ENCODE measurements at regions not wholly inside any gene's neighbourhood (a gene's known extent, or its start where the extent isn't known, plus 50 kb on each side); places are given as distances from the start of the nearest gene placed in this dataset.
A peak's percentile ranks its signal among the peaks of the same experiment; 100 is the strongest.

DNA sequence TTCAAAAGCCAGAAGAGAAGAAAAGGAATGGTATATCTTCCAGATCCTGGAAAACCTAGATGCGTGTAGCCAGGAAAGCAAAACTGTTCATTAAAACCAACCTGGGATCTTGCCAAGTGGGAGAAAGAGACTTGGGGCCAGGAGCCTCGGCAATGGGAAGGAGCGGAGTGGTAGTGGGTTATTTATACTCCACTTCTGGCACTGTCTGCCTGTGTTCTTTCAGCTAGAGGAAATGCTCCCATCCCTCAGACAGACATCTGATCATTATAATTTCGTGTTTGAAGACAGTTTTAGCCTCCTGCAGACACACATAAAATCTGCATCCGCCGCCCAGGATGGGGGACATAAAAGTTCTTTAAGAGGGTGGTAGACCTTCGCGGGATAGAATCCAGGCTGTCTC, 421.6 kb downstream of the RPS24 start:
- TF ChIP-seq POLR2AphosphoS5 (IDR thresholded peaks at IDR 0.05), result no peak
- TF ChIP-seq POLR2A (IDR thresholded peaks at IDR 0.05), result no peak
- TF ChIP-seq EP300 (IDR thresholded peaks at IDR 0.05), result no peak
- TF ChIP-seq, protein P1, sequence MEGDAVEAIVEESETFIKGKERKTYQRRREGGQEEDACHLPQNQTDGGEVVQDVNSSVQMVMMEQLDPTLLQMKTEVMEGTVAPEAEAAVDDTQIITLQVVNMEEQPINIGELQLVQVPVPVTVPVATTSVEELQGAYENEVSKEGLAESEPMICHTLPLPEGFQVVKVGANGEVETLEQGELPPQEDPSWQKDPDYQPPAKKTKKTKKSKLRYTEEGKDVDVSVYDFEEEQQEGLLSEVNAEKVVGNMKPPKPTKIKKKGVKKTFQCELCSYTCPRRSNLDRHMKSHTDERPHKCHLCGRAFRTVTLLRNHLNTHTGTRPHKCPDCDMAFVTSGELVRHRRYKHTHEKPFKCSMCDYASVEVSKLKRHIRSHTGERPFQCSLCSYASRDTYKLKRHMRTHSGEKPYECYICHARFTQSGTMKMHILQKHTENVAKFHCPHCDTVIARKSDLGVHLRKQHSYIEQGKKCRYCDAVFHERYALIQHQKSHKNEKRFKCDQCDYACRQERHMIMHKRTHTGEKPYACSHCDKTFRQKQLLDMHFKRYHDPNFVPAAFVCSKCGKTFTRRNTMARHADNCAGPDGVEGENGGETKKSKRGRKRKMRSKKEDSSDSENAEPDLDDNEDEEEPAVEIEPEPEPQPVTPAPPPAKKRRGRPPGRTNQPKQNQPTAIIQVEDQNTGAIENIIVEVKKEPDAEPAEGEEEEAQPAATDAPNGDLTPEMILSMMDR (IDR thresholded peaks at IDR 0.05), result no peak
- no peaks in the 10 kb centered on the region for H3K9me3 ChIP-seq
- WGBS, 2 donors, result 87 to 88% methylated on average over 8 of the region's 8 CpGs
- H3K27me3 ChIP-seq, result no peaks in the 10 kb centered on the region
- H3K4me3 ChIP-seq, result no peak overlapping the region
- DNase-seq, result no peak
- no peak for ATAC-seq (ENCODE audit: low FRiP score in 2 of 2)
- no peaks in the 10 kb centered on the region for H3K36me3 ChIP-seq
- peaks cover 0 to 13% (median 0%) of the 10 kb centered on the region in 4 donors for H3K4me1 ChIP-seq
- no peak overlapping the region for H3K27ac ChIP-seq

GRCh38 chr10:78455811-78456210, 422.1 kb downstream of the RPS24 start:
- no peaks in the 10 kb centered on the region for H3K36me3 ChIP-seq
- H3K27me3 ChIP-seq, result no peaks in the 10 kb centered on the region
- H3K4me1 ChIP-seq, result peaks cover 0 to 13% (median 0%) of the 10 kb centered on the region in 4 donors
- H3K27ac ChIP-seq, result no peak overlapping the region
- DNase-seq (no peak), ATAC-seq (ENCODE audit: low FRiP score in 2 of 2) (no peak)
- TF ChIP-seq POLR2AphosphoS5 (IDR thresholded peaks at IDR 0.05) (no peak), POLR2A (IDR thresholded peaks at IDR 0.05) (no peak), EP300 (IDR thresholded peaks at IDR 0.05) (no peak)
- TF ChIP-seq, protein P1 (IDR thresholded peaks at IDR 0.05), result no peak
- no peaks in the 10 kb centered on the region for H3K9me3 ChIP-seq
- WGBS, 2 donors, result 88 to 92% methylated on average over 9 of the region's 9 CpGs
- H3K4me3 ChIP-seq, result no peak overlapping the region

DNA sequence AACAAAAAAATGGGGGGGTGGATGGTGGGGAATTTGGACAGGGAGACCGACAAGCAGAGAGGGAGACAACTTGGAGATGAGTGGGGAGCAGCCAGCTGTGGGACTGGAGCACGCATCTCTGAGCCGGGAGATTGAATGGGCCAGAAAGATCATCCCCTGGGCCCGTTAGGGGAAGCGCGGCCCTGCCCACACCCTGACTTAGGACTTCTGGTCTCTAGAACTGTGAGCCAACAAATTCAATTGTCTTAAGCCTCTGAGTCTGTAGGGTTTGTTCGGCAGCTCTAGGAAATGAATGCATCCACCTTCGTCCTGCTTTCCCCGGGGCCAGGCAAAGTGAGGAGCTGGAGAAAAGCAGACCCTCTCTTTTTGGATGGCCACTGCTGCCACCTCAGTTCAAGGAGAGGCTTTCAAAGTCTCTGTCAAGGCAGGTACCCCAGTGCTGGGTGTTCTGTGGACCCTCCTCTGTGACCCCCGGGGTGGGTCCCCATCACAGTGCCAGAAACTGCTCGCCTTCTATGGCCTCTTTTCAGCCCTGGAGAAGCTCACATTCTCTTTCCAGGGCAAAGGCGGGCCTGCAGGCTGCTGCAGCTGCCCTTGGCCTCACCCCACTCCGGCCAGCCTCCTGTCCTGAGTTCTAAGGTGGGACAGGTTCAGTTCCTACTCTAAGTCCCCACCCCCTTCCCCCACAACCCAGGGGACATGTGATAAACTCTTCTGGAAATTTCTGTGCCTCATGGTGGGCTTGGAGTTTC, 423.2 kb downstream of the RPS24 start:
- ATAC-seq (ENCODE audit: low FRiP score in 2 of 2), result peak in 1 of 2 donors; percentile 25
- DNase-seq, result no peak
- TF ChIP-seq, protein P1 (IDR thresholded peaks at IDR 0.05), result no peak
- TF ChIP-seq EP300 (IDR thresholded peaks at IDR 0.05), result no peak
- TF ChIP-seq POLR2AphosphoS5 (IDR thresholded peaks at IDR 0.05), result no peak
- TF ChIP-seq POLR2A (IDR thresholded peaks at IDR 0.05), result no peak
- H3K9me3 ChIP-seq, result no peaks in the 10 kb centered on the region
- no peak overlapping the region for H3K27ac ChIP-seq
- 91 to 92% methylated on average over 13 of the region's 13 CpGs for WGBS, 2 donors
- no peaks in the 10 kb centered on the region for H3K36me3 ChIP-seq
- no peak overlapping the region for H3K4me3 ChIP-seq
- peaks cover 0 to 13% (median 0%) of the 10 kb centered on the region in 4 donors for H3K4me1 ChIP-seq
- H3K27me3 ChIP-seq, result no peaks in the 10 kb centered on the region

DNA sequence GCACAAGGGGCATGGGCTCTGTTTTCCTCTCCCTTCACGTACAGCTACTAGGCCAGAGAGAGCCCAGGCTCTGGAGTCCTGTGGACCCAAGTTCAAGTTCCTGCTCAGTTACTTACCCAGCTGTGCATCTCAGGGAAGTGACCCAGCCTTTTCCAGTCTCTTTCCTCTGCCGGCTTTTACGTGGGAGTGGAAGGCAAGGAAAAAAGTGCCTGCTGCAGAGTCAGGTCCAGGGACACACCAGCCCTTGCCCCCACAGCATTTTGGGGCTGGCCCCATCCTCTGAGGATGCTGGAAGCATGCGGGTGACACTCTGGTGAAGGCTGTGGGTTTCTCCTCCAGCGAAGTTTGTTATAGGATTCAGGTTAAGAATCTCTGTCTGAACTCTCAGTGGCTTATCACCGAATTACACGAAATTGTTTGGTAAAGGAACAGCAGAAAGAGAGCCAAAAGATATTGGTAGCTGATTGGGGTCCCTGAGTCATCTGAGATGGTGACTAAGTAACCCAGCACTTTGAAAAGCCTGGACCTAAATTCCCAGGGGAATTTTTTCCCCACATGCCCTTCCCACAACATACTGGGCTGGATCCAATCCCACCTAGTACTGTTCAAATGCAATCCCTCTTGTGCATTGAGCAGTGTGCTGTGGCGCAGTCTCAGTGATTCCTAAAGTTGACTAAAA, 424.3 kb downstream of the RPS24 start:
- peaks cover 0 to 13% (median 0%) of the 10 kb centered on the region in 4 donors for H3K4me1 ChIP-seq
- DNase-seq (no peak), ATAC-seq (ENCODE audit: low FRiP score in 2 of 2) (no peak)
- WGBS, 2 donors, result 85 to 88% methylated on average over 8 of the region's 8 CpGs
- H3K27me3 ChIP-seq, result no peaks in the 10 kb centered on the region
- H3K36me3 ChIP-seq, result no peaks in the 10 kb centered on the region
- no peaks in the 10 kb centered on the region for H3K9me3 ChIP-seq
- no peak overlapping the region for H3K4me3 ChIP-seq
- no peak overlapping the region for H3K27ac ChIP-seq
- no peak for TF ChIP-seq POLR2A (IDR thresholded peaks at IDR 0.05)

- Histone ChIP-seq H3K4me1 (peaks cover 0 to 13% (median 0%) of the 10 kb centered on the region in 4 donors), H3K4me3 (no peak overlapping the region), H3K9me3 (no peaks in the 10 kb centered on the region), H3K27me3 (no peaks in the 10 kb centered on the region), H3K27ac (no peak overlapping the region), H3K36me3 (no peaks in the 10 kb centered on the region)
- DNase-seq, result peak in 1 of 2 donors; percentile 34
- WGBS, 2 donors, result 87 to 92% methylated on average over 3 of the region's 3 CpGs
- peak in 1 of 2 donors; percentile 43 for ATAC-seq (ENCODE audit: low FRiP score in 2 of 2)
- TF ChIP-seq, protein P1 (IDR thresholded peaks at IDR 0.05), result no peak
- peak in 1 of 4 donors; percentile 28 for TF ChIP-seq EP300 (IDR thresholded peaks at IDR 0.05)
- TF ChIP-seq POLR2A (IDR thresholded peaks at IDR 0.05), result no peak
- TF ChIP-seq POLR2AphosphoS5 (IDR thresholded peaks at IDR 0.05), result no peak
Measured at GRCh38 chr10:78458983-78459638, 425.4 kb downstream of the RPS24 start.
